ENCODE measurements at regions not wholly inside any gene's neighbourhood (a gene's known extent, or its start where the extent isn't known, plus 50 kb on each side); places are given as distances from the start of the nearest gene placed in this dataset.

DNA sequence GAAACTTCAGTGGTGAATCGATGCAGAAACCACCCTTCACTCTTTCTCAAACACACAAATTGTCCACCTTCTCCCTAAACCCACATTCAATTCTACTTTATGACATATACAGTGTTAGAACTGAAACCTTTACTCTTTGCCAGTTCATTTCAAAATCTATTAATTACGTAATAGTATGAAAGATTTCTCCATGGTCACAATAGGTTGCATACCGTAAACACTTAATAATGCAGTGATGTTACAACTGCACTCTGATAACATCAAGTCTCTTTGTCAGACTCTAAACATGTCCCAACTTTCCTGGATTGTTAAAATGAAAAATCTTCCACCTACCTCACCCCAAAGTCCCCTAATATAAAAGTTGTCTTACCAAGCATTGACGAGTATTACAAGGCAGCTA is 111.8 kb upstream of the PROK2 start:
- no peak for TF ChIP-seq POLR2AphosphoS5 (IDR thresholded peaks at IDR 0.05)
- TF ChIP-seq, protein P1, sequence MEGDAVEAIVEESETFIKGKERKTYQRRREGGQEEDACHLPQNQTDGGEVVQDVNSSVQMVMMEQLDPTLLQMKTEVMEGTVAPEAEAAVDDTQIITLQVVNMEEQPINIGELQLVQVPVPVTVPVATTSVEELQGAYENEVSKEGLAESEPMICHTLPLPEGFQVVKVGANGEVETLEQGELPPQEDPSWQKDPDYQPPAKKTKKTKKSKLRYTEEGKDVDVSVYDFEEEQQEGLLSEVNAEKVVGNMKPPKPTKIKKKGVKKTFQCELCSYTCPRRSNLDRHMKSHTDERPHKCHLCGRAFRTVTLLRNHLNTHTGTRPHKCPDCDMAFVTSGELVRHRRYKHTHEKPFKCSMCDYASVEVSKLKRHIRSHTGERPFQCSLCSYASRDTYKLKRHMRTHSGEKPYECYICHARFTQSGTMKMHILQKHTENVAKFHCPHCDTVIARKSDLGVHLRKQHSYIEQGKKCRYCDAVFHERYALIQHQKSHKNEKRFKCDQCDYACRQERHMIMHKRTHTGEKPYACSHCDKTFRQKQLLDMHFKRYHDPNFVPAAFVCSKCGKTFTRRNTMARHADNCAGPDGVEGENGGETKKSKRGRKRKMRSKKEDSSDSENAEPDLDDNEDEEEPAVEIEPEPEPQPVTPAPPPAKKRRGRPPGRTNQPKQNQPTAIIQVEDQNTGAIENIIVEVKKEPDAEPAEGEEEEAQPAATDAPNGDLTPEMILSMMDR (IDR thresholded peaks at IDR 0.05) = no peak
- TF ChIP-seq POLR2A (IDR thresholded peaks at IDR 0.05) = no peak
- TF ChIP-seq EP300 (IDR thresholded peaks at IDR 0.05) = no peak

All from gastroesophageal sphincter (tissue), 3 donors.